Head of caudate nucleus (tissue), 42 donors: ENCODE measurements at regions not wholly inside any gene's neighbourhood (a gene's known extent, or its start where the extent isn't known, plus 50 kb on each side); places are given as distances from the start of the nearest gene placed in this dataset.
"Not testable (repeated sequence)": the region's sequence is repeated elsewhere in the genome, so short reads cannot be mapped to it uniquely, and the experiment has no call there.

Experiments used
- DNase-seq, 42 donors: peaks; one replicate each; pipeline versions ENCODE4 v3.0.0 to v3.0.0-alpha.2; 2020 to 2021; ENCODE audit warnings: mixed read lengths in 7 of 42
- intact Hi-C: fragments of 100-400 bp; cut with DNase I; formaldehyde crosslinking; loops from one replicate; pipeline ENCODE4 v1.15.0; 2022

- peak in 29 of 42 donors; percentile 0 to 70 (median 25) for DNase-seq
- intact Hi-C loops: not testable (repeated sequence)
Observed at GRCh38 chr16:33009468-33009867, 184.6 kb upstream of the TP53TG3C start.

- intact Hi-C loops, DNase-seq: not testable (repeated sequence)
Observed at GRCh38 chr16:33027121-33027520, 166.9 kb upstream of the TP53TG3C start.

GRCh38 chr16:33027941-33028340 is 166.1 kb upstream of the TP53TG3C start:
- intact Hi-C loops, DNase-seq: not testable (repeated sequence)

- intact Hi-C loops: not testable (repeated sequence)
- DNase-seq: peak in 1 of 42 donors; percentile 37
Observed at GRCh38 chr16:33028707-33029390, 165.2 kb upstream of the TP53TG3C start.

- intact Hi-C loops, DNase-seq: not testable (repeated sequence)
Observed at GRCh38 chr16:33048849-33049248, 145.2 kb upstream of the TP53TG3C start.

- no peak for DNase-seq
- intact Hi-C loops: no loop called here
Observed at GRCh38 chr16:33059206-33059605, 134.8 kb upstream of the TP53TG3C start.

- peak in 1 of 42 donors; percentile 2 for DNase-seq
- intact Hi-C loops: not testable (repeated sequence)
Observed at GRCh38 chr16:33059654-33060421, 134.2 kb upstream of the TP53TG3C start.

- DNase-seq, intact Hi-C loops: not testable (repeated sequence)
Observed at GRCh38 chr16:33062763-33063162, 131.3 kb upstream of the TP53TG3C start.

GRCh38 chr16:33063365-33064170 is 130.5 kb upstream of the TP53TG3C start:
- intact Hi-C loops, DNase-seq: not testable (repeated sequence)

- intact Hi-C loops, DNase-seq: not testable (repeated sequence)
Observed at GRCh38 chr16:33064454-33065073, 129.5 kb upstream of the TP53TG3C start.
